ENCODE measurements at regions not wholly inside any gene's neighbourhood (a gene's known extent, or its start where the extent isn't known, plus 50 kb on each side); places are given as distances from the start of the nearest gene placed in this dataset.

GRCh38 chr6:165895421-165896165 is 232.6 kb upstream of the PDE10A start:
- no peak for DNase-seq (ENCODE audit: low spot score in 2 of 2)
- H3K27ac ChIP-seq = no peak overlapping the region
- peaks cover 2% of the 10 kb centered on the region for H3K27me3 ChIP-seq
- 68% methylated on average over 8 of the region's 10 CpGs for WGBS
- H3K9me3 ChIP-seq = no peaks in the 10 kb centered on the region
- TF ChIP-seq, protein P1, sequence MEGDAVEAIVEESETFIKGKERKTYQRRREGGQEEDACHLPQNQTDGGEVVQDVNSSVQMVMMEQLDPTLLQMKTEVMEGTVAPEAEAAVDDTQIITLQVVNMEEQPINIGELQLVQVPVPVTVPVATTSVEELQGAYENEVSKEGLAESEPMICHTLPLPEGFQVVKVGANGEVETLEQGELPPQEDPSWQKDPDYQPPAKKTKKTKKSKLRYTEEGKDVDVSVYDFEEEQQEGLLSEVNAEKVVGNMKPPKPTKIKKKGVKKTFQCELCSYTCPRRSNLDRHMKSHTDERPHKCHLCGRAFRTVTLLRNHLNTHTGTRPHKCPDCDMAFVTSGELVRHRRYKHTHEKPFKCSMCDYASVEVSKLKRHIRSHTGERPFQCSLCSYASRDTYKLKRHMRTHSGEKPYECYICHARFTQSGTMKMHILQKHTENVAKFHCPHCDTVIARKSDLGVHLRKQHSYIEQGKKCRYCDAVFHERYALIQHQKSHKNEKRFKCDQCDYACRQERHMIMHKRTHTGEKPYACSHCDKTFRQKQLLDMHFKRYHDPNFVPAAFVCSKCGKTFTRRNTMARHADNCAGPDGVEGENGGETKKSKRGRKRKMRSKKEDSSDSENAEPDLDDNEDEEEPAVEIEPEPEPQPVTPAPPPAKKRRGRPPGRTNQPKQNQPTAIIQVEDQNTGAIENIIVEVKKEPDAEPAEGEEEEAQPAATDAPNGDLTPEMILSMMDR (IDR thresholded peaks at IDR 0.05) = no peak
- no peak for TF ChIP-seq POLR2AphosphoS5 (IDR thresholded peaks at IDR 0.05)
- TF ChIP-seq POLR2A (IDR thresholded peaks at IDR 0.05) = no peak
- TF ChIP-seq EP300 (IDR thresholded peaks at IDR 0.05) = no peak
- no peak overlapping the region for H3K4me3 ChIP-seq
- H3K36me3 ChIP-seq = no peaks in the 10 kb centered on the region
- H3K4me1 ChIP-seq = no peaks in the 10 kb centered on the region

- TF ChIP-seq, protein P1 (IDR thresholded peaks at IDR 0.05) = no peak
- TF ChIP-seq EP300 (IDR thresholded peaks at IDR 0.05) (no peak), POLR2A (IDR thresholded peaks at IDR 0.05) (no peak), POLR2AphosphoS5 (IDR thresholded peaks at IDR 0.05) (no peak)
- no peaks in the 10 kb centered on the region for H3K4me1 ChIP-seq
- H3K9me3 ChIP-seq = no peaks in the 10 kb centered on the region
- no peaks in the 10 kb centered on the region for H3K36me3 ChIP-seq
- H3K4me3 ChIP-seq = no peak overlapping the region
- H3K27ac ChIP-seq = no peak overlapping the region
- WGBS = 72% methylated on average over 10 of the region's 10 CpGs
- H3K27me3 ChIP-seq = peaks cover 3% of the 10 kb centered on the region
- no peak for DNase-seq (ENCODE audit: low spot score in 2 of 2)
Observed at GRCh38 chr6:165894171-165894825, 231.3 kb upstream of the PDE10A start.

GRCh38 chr6:165893431-165893830 is 230.4 kb upstream of the PDE10A start:
- H3K27me3 ChIP-seq = peaks cover 5% of the 10 kb centered on the region
- no peaks in the 10 kb centered on the region for H3K36me3 ChIP-seq
- H3K27ac ChIP-seq = no peak overlapping the region
- no peaks in the 10 kb centered on the region for H3K4me1 ChIP-seq
- TF ChIP-seq EP300 (IDR thresholded peaks at IDR 0.05) = no peak
- H3K4me3 ChIP-seq = no peak overlapping the region
- 78% methylated on average over 6 of the region's 6 CpGs for WGBS
- DNase-seq (ENCODE audit: low spot score in 2 of 2) = no peak
- H3K9me3 ChIP-seq = no peaks in the 10 kb centered on the region

- TF ChIP-seq POLR2A (IDR thresholded peaks at IDR 0.05) (no peak), EP300 (IDR thresholded peaks at IDR 0.05) (no peak), POLR2AphosphoS5 (IDR thresholded peaks at IDR 0.05) (no peak)
- TF ChIP-seq, protein P1 (IDR thresholded peaks at IDR 0.05) = no peak
- Histone ChIP-seq H3K4me1 (no peaks in the 10 kb centered on the region), H3K27me3 (peaks cover 3% of the 10 kb centered on the region), H3K4me3 (no peak overlapping the region), H3K9me3 (peaks cover 4% of the 10 kb centered on the region), H3K27ac (no peak overlapping the region), H3K36me3 (no peaks in the 10 kb centered on the region)
- DNase-seq (ENCODE audit: low spot score in 2 of 2) = no peak
- 89% methylated on average over 4 of the region's 5 CpGs for WGBS
Observed at GRCh38 chr6:165891320-165891719, 228.3 kb upstream of the PDE10A start.

DNA sequence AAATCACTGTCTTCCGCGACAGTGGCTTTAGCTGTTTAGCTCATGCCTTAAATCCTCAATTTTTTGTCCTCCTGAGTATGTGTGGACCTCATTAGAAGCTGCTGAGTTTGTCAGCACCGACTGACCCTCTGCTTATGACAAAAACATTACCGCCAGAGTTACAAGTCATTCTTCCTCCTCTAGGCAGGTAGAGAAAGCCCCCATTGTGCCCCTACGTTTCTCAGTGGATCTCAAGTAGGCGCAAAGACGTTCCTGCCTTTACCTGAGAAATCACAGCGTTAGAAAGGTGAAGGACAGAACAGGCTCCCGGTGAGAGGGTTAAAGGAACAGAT is 227.3 kb upstream of the PDE10A start:
- H3K27ac ChIP-seq = no peak overlapping the region

More for the DNA sequence above, 227.3 kb upstream of the PDE10A start:
- DNase-seq (ENCODE audit: low spot score in 2 of 2) = no peak
- H3K36me3 ChIP-seq = no peaks in the 10 kb centered on the region
- H3K9me3 ChIP-seq = peaks cover 4% of the 10 kb centered on the region
- H3K4me3 ChIP-seq = no peak overlapping the region
- 48% methylated on average over 9 of the region's 9 CpGs for WGBS
- peaks cover 3% of the 10 kb centered on the region for H3K27me3 ChIP-seq
- no peaks in the 10 kb centered on the region for H3K4me1 ChIP-seq
- TF ChIP-seq POLR2AphosphoS5 (IDR thresholded peaks at IDR 0.05) (no peak), POLR2A (IDR thresholded peaks at IDR 0.05) (no peak), EP300 (IDR thresholded peaks at IDR 0.05) (no peak)
- TF ChIP-seq, protein P1 (IDR thresholded peaks at IDR 0.05) = no peak
